PC-3 (cell line): ENCODE measurements at regions not wholly inside any gene's neighbourhood (a gene's known extent, or its start where the extent isn't known, plus 50 kb on each side); places are given as distances from the start of the nearest gene placed in this dataset.

ENCODE experiments used
- ATAC-seq: fragments of 200-7000 bp; cut with Tn5 transposase; 2 replicates; pipeline ENCODE4 v1.9.1; 2020; ENCODE audit warnings: mild to moderate bottlenecking, moderate library complexity
- BruUV-seq: library from RNA; stranded (reverse); fragments of 400-500 nt; replicated peaks from 2 replicates; lab custom pipeline; 2021; lab: Mats Ljungman, UMichigan
- CTCF ChIA-PET: fragments of 300-600 bp; sonication (Branson Sonifier 250); formaldehyde crosslinking; loops from one replicate; lab custom pipeline; 2022; ENCODE audit warnings: antibody characterized with exemption; lab: Charles Lee
- POLR2A ChIA-PET: fragments of 300-600 bp; sonication (Branson Sonifier 250); formaldehyde crosslinking; loops from one replicate; lab custom pipeline; 2022; ENCODE audit warnings: antibody characterized with exemption; ENCODE audit not compliant: unreplicated experiment; lab: Charles Lee
- DNase-seq: peaks from one replicate; pipeline ENCODE4 v3.0.0-alpha.2; 2015
- H2AFZ ChIP-seq: fragments of 300-600 bp; sonication (generic); 2 replicates; pipeline ENCODE4 v1.6.0; 2016; ENCODE audit warnings: antibody characterized with exemption, low read length
- H3F3A ChIP-seq: fragments of 300-600 bp; sonication (generic); one replicate; pipeline ENCODE4 v1.6.0; 2017; ENCODE audit warnings: antibody characterized with exemption, low read length, control low read depth, mild to moderate bottlenecking; ENCODE audit not compliant: unreplicated experiment
- H3K27ac ChIP-seq: fragments of 300-600 bp; sonication (generic); 2 replicates; pipeline ENCODE4 v1.5.1; 2016; ENCODE audit warnings: mild to moderate bottlenecking, low read length
- H3K27me3 ChIP-seq: fragments of 300-600 bp; sonication (generic); 2 replicates; pipeline ENCODE4 v1.6.1; 2016; ENCODE audit warnings: low read length, mixed read lengths
- H3K36me3 ChIP-seq: fragments of 300-600 bp; sonication (generic); 2 replicates; pipeline ENCODE4 v1.6.1; 2016; ENCODE audit warnings: low read depth, mixed run types, low read length, mixed read lengths
- H3K4me1 ChIP-seq: fragments of 300-600 bp; sonication (generic); 2 replicates; pipeline ENCODE4 v1.5.1; 2016; ENCODE audit warnings: low read length; ENCODE audit not compliant: insufficient read depth
- H3K4me2 ChIP-seq: fragments of 300-600 bp; sonication (generic); 2 replicates; pipeline ENCODE4 v1.6.0; 2016; ENCODE audit warnings: low read length
- H3K4me3 ChIP-seq: fragments of 300-600 bp; sonication (generic); 2 replicates; pipeline ENCODE4 v1.5.1; 2016; ENCODE audit warnings: mild to moderate bottlenecking, low read length, mixed read lengths
- H3K79me2 ChIP-seq: fragments of 300-600 bp; sonication (generic); 2 replicates; pipeline ENCODE4 v1.6.1; 2017; ENCODE audit warnings: low read length, mixed read lengths
- H3K9ac ChIP-seq: fragments of 300-600 bp; sonication (generic); 2 replicates; pipeline ENCODE4 v1.6.0; 2016; ENCODE audit warnings: mild to moderate bottlenecking, low read length
- H3K9me2 ChIP-seq: fragments of 300-600 bp; sonication (generic); replicated peaks from 2 replicates; pipeline ENCODE4 v1.6.1; 2016; ENCODE audit warnings: mixed run types, low read length, mixed read lengths
- H3K9me3 ChIP-seq: fragments of 300-600 bp; sonication (generic); 2 replicates; pipeline ENCODE4 v1.6.1; 2016; ENCODE audit warnings: low read length, mixed read lengths
- H4K20me1 ChIP-seq: fragments of 300-600 bp; sonication (generic); 2 replicates; pipeline ENCODE4 v1.6.1; 2016; ENCODE audit warnings: low read length, mixed read lengths
- CTCF ChIP-seq: fragments of 300-600 bp; sonication (generic); conservative IDR thresholded peaks from 2 replicates; pipeline ENCODE4 v1.5.1; 2017; ENCODE audit warnings: antibody characterized with exemption, low read depth, mild to moderate bottlenecking, low read length
- EZH2 ChIP-seq: fragments of 300-600 bp; sonication (generic); IDR thresholded peaks from one replicate; pipeline ENCODE4 v1.6.1; 2017; ENCODE audit warnings: antibody characterized with exemption, mild to moderate bottlenecking, low read length; ENCODE audit not compliant: unreplicated experiment
- EZH2phosphoT487 ChIP-seq: fragments of 300-600 bp; sonication (generic); IDR thresholded peaks from 2 replicates; pipeline ENCODE4 v1.6.1; 2018; ENCODE audit warnings: mild to moderate bottlenecking, antibody characterized with exemption, low read length, borderline replicate concordance
- intact Hi-C: fragments of 100-400 bp; cut with micrococcal nuclease; formaldehyde crosslinking; loops from 2 replicates; pipeline ENCODE4 v1.9.0; 2023

GRCh38 chr14:101196051-101196712 lies 292.7 kb upstream of the RTL1 start:
- H3K9ac ChIP-seq = no peak overlapping the region
- H3K27me3 ChIP-seq = peaks cover 3% of the 10 kb centered on the region; the same call in 1 of the 2 replicates
- intact Hi-C loops = no loop called here
- no peak overlapping the region for H2AFZ ChIP-seq
- H3K4me3 ChIP-seq = no peak overlapping the region
- no peaks in the 10 kb centered on the region for H3K36me3 ChIP-seq
- no peaks in the 10 kb centered on the region for H4K20me1 ChIP-seq
- ChIA-PET POLR2A (no interaction called here), CTCF (no interaction called here)
- H3K9me3 ChIP-seq = no peaks in the 10 kb centered on the region
- no peak for DNase-seq
- ATAC-seq = 0 out of 2 replicates have a peak, but pooled peaks have one; percentile 14
- no TSS peak for BruUV-seq
- no peaks in the 10 kb centered on the region for H3K4me1 ChIP-seq
- no peaks in the 10 kb centered on the region for H3F3A ChIP-seq
- TF ChIP-seq EZH2 (no peak), EZH2phosphoT487 (no peak), CTCF (no peak)
- no peaks in the 10 kb centered on the region for H3K79me2 ChIP-seq
- no peaks in the 10 kb centered on the region for H3K9me2 ChIP-seq
- no peak overlapping the region for H3K27ac ChIP-seq
- H3K4me2 ChIP-seq = no peak overlapping the region

DNA sequence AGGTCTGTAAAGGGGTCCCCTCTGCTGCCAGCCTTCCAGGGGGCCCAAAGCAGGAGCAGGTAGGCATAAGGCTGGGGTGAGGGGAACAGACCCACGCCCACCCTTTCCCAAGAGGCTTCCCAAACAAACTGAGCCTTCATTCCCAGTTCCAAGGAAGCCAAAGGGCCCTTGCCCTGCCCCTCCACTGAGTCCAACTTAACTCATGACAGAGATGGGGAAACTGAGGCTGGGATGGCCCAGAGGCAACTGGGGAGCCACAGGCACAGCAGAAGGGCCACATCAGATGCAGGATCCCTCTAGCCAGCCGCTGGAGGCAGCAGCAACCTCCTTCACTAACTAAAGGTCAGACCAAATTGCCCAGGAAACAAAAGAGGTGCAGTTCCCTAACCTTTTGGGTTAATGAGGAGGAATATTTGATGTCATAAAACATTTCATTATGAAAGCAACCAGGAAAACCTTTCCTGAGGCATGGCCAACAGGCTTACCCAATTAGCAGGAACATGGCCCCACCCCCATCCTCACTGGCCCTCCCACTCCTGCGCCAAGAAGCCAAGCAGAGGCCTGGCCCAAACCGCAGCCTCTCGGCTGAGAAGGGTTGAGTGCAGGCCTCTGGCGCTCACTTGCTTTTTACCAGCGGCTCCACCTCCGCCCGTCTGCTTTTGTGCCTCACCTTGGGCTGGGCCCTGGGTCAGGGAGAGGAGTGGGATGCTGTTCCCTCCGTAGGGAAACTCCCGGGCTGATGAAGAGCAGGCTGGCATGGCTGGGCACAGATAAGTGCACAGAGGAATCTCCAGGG lies 293.5 kb upstream of the RTL1 start:
- DNase-seq (no peak), ATAC-seq (no peak)
- intact Hi-C loops = no loop called here
- no peaks in the 10 kb centered on the region for H4K20me1 ChIP-seq
- no peak overlapping the region for H3K27ac ChIP-seq
- no peaks in the 10 kb centered on the region for H3K36me3 ChIP-seq
- no peaks in the 10 kb centered on the region for H3K79me2 ChIP-seq
- ChIA-PET CTCF (no interaction called here), POLR2A (no interaction called here)
- no peak for TF ChIP-seq CTCF
- no peak for TF ChIP-seq EZH2phosphoT487
- TF ChIP-seq EZH2 = no peak
- no peaks in the 10 kb centered on the region for H3K9me3 ChIP-seq
- no peaks in the 10 kb centered on the region for H3K4me1 ChIP-seq
- H3K27me3 ChIP-seq = no peaks in the 10 kb centered on the region
- BruUV-seq = no TSS peak
- H3K9ac ChIP-seq = no peak overlapping the region
- no peaks in the 10 kb centered on the region for H3F3A ChIP-seq
- no peaks in the 10 kb centered on the region for H3K9me2 ChIP-seq
- H3K4me3 ChIP-seq = no peak overlapping the region
- H3K4me2 ChIP-seq = no peak overlapping the region
- H2AFZ ChIP-seq = no peak overlapping the region
